ENCODE measurements at regions not wholly inside any gene's neighbourhood (a gene's known extent, or its start where the extent isn't known, plus 50 kb on each side); places are given as distances from the start of the nearest gene placed in this dataset.

DNA sequence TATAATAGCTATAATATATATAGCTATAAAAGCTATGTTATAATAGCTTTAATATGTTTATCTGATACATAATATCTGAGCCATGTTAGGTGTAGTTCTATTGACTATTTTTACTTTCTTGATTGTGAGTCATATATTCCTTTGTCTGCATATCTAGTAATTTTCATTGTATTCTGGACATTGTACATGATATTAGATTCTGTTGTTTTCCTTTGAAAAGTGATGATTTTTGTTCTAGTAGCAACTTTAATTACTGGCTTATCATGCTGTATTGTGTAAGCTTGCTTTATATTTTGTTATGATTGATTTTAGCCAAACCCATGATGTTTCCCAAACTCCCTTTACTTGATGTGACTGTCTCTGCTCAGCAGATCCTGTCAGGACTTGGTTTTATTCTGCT lies 125.7 kb upstream of the TCF4 start:
- Histone ChIP-seq H3K9me3 (ENCODE audit: insufficient read depth in 2 of 2, low read depth in 1 of 2, low read length in 1 of 2) (no peaks in the 10 kb centered on the region), H3K36me3 (ENCODE audit: control insufficient read depth in 2 of 4, insufficient read depth in 4 of 4, low read length in 3 of 4) (no peaks in the 10 kb centered on the region), H4K20me1 (replicated peaks in 1 of 2; ENCODE audit: control insufficient read depth in 1 of 2, insufficient read depth in 2 of 2, low read length in 2 of 2) (no peaks in the 10 kb centered on the region), H2BK5ac (ENCODE audit: low read depth, low read length) (no peak overlapping the region), H3K79me1 (ENCODE audit: low read depth, low read length) (no peaks in the 10 kb centered on the region), H4K8ac (ENCODE audit: extremely low read depth, insufficient read depth, low read length) (no peak overlapping the region), H3K4ac (replicated peaks; ENCODE audit: insufficient read length, low read depth, low read length) (no peak overlapping the region), H3K4me1 (replicated peaks in 1 of 4; ENCODE audit: control insufficient read depth in 3 of 4, insufficient read depth in 4 of 4, low read length in 3 of 4) (no peaks in the 10 kb centered on the region), H3K27ac (ENCODE audit: low read depth, low read length) (no peak overlapping the region), H3K27me3 (replicated peaks in 1 of 4; ENCODE audit: control insufficient read depth in 3 of 4, extremely low read depth in 1 of 4, insufficient read depth in 3 of 4, low read length in 3 of 4) (no peaks in the 10 kb centered on the region), H2BK15ac (ENCODE audit: low read length) (no peak overlapping the region), H3K18ac (ENCODE audit: extremely low read depth, low read length) (no peak overlapping the region), H2BK12ac (ENCODE audit: low read depth, low read length) (no peak overlapping the region), H2BK20ac (ENCODE audit: low read length) (no peak overlapping the region), H3K56ac (replicated peaks; ENCODE audit: insufficient read length, low read depth, low read length) (no peak overlapping the region), H3K23ac (ENCODE audit: insufficient read length) (no peak overlapping the region), H4K91ac (replicated peaks; ENCODE audit: insufficient read length, low read length) (no peak overlapping the region), H2BK120ac (replicated peaks; ENCODE audit: low read depth, low read length) (no peak overlapping the region), H2AFZ (ENCODE audit: low read length) (no peak overlapping the region), H3K4me2 (ENCODE audit: insufficient read depth in 1 of 2, low read depth in 2 of 2, low read length in 2 of 2) (no peak overlapping the region), H3K4me3 (ENCODE audit: extremely low read depth in 1 of 4, insufficient read depth in 2 of 4, low read depth in 3 of 4, low read length in 4 of 4) (no peak overlapping the region), H3K79me2 (ENCODE audit: control insufficient read depth in 1 of 2, insufficient read depth in 2 of 2, low read length in 2 of 2) (no peaks in the 10 kb centered on the region), H2AK5ac (ENCODE audit: low read depth, low read length) (no peak overlapping the region), H3K9ac (replicated peaks in 1 of 4; ENCODE audit: extremely low read depth in 1 of 4, low read depth in 3 of 4, low read length in 3 of 4) (no peak overlapping the region), H4K5ac (ENCODE audit: insufficient read length, low read depth, low read length) (no peak overlapping the region), H3K14ac (ENCODE audit: insufficient read length) (no peak overlapping the region), H3K23me2 (ENCODE audit: low read depth, low read length) (no peaks in the 10 kb centered on the region)
- no peak for FAIRE-seq
- POLR2A ChIA-PET (ENCODE audit: partially characterized antibody): interaction anchor here (1.5 kb wide), 1 partner anchor 10 kb away, joined by 6 read pairs; no protein-coding TSS in a partner anchor
- TF ChIP-seq KDM1A (IDR thresholded peaks at IDR 0.05; ENCODE audit: borderline replicate concordance, low read length): no peak
- no peak for TF ChIP-seq POLR2A (IDR thresholded peaks at IDR 0.05; ENCODE audit: control extremely low read depth in 1 of 2, low read depth in 2 of 2, low read length in 2 of 2)
- TF ChIP-seq CREB1 (IDR thresholded peaks at IDR 0.05): no peak
- no peak for TF ChIP-seq SIN3A (conservative IDR thresholded peaks at IDR 0.05 in 1 of 2, IDR thresholded peaks at IDR 0.05 in 1 of 2; ENCODE audit: low read depth in 1 of 2, low read length in 2 of 2)
- no peak for DNase-seq (ENCODE audit: low read depth in 1 of 2, low spot score in 2 of 2)
- CTCF ChIA-PET (ENCODE audit: partially characterized antibody): interaction anchor here (0.6 kb wide), 1 partner anchor 18 kb away, joined by 3 read pairs; no protein-coding TSS in a partner anchor

Data from H1 (cell line).